Common myeloid progenitor, CD34-positive (primary cell): ENCODE measurements at regions not wholly inside any gene's neighbourhood (a gene's known extent, or its start where the extent isn't known, plus 50 kb on each side); places are given as distances from the start of the nearest gene placed in this dataset.
"Not testable (repeated sequence)": the region's sequence is repeated elsewhere in the genome, so short reads cannot be mapped to it uniquely, and the experiment has no call there.

Experiments
- CTCF ChIA-PET: fragments of 350-600 bp; sonication (Branson Sonifier 250); formaldehyde crosslinking; loops from one replicate; lab custom pipeline; 2021; ENCODE audit warnings: antibody characterized with exemption; lab: Charles Lee
- POLR2A ChIA-PET: fragments of 350-600 bp; sonication (Branson Sonifier 250); formaldehyde crosslinking; loops from one replicate; lab custom pipeline; 2021; ENCODE audit warnings: antibody characterized with exemption; lab: Charles Lee
- DNase-seq, 3 donors: peaks; one replicate each; pipeline versions ENCODE4 v3.0.0 to v3.0.0-alpha.2; 2013
- H3K27ac ChIP-seq, 2 experiments: 1 replicate in 1 of 2; 2 replicates in 1 of 2; pipeline ENCODE4 v1.7.0; 2013; ENCODE audit warnings: inconsistent platforms in 2 of 2, low read length in 2 of 2, mild to moderate bottlenecking in 2 of 2, low read depth in 1 of 2, moderate library complexity in 1 of 2; ENCODE audit not compliant: severe bottlenecking in 2 of 2, insufficient read depth in 1 of 2, poor library complexity in 1 of 2
- H3K27me3 ChIP-seq, 5 experiments: replicated peaks in 2 of 5; 1 replicate in 3 of 5; 2 replicates in 2 of 5; pipeline versions ENCODE4 v1.6.1 to v1.7.0; 2013; ENCODE audit warnings: low read length in 4 of 5, mild to moderate bottlenecking in 2 of 5, moderate library complexity in 2 of 5, inconsistent platforms in 1 of 5; ENCODE audit not compliant: insufficient read depth in 5 of 5, control insufficient read depth in 4 of 5
- H3K36me3 ChIP-seq, 4 experiments: 1 replicate in 2 of 4; 2 replicates in 2 of 4; pipeline versions ENCODE4 v1.6.1 to v1.7.0; 2013; ENCODE audit warnings: low read length in 3 of 4, control low read depth in 1 of 4, mild to moderate bottlenecking in 1 of 4; ENCODE audit not compliant: control insufficient read depth in 4 of 4, insufficient read depth in 4 of 4
- H3K4me1 ChIP-seq, 4 experiments: 1 replicate in 3 of 4; 2 replicates in 1 of 4; pipeline versions ENCODE4 v1.6.1 to v1.7.1; 2013; ENCODE audit warnings: low read length in 3 of 4, mild to moderate bottlenecking in 3 of 4, control low read depth in 1 of 4, inconsistent platforms in 1 of 4, moderate library complexity in 1 of 4; ENCODE audit not compliant: control insufficient read depth in 4 of 4, insufficient read depth in 4 of 4; ENCODE audit errors: control extremely low read depth in 1 of 4
- H3K4me3 ChIP-seq, 7 experiments: 1 replicate in 4 of 7; 2 replicates in 3 of 7; pipeline versions ENCODE4 v1.5.1 to v1.7.0; 2013; ENCODE audit warnings: mild to moderate bottlenecking in 7 of 7, low read length in 6 of 7, moderate library complexity in 6 of 7, inconsistent platforms in 2 of 7, low read depth in 2 of 7, control low read depth in 1 of 7; ENCODE audit not compliant: insufficient read depth in 4 of 7, control insufficient read depth in 1 of 7; ENCODE audit errors: extremely low read depth in 1 of 7
- H3K9me3 ChIP-seq, 5 experiments: 1 replicate in 4 of 5; 2 replicates in 1 of 5; pipeline versions ENCODE4 v1.6.1 to v1.7.1; 2013; ENCODE audit warnings: low read length in 4 of 5, mild to moderate bottlenecking in 2 of 5, inconsistent platforms in 1 of 5, low read depth in 1 of 5, moderate library complexity in 1 of 5; ENCODE audit not compliant: control insufficient read depth in 4 of 5, insufficient read depth in 2 of 5; ENCODE audit errors: control extremely low read depth in 1 of 5
- WGBS: methylation state at CpG from one replicate; pipeline ENCODE4 v1.1.5; 2013; ENCODE audit not compliant: insufficient coverage; 5-methylcytosine and 5-hydroxymethylcytosine counted together

DNA sequence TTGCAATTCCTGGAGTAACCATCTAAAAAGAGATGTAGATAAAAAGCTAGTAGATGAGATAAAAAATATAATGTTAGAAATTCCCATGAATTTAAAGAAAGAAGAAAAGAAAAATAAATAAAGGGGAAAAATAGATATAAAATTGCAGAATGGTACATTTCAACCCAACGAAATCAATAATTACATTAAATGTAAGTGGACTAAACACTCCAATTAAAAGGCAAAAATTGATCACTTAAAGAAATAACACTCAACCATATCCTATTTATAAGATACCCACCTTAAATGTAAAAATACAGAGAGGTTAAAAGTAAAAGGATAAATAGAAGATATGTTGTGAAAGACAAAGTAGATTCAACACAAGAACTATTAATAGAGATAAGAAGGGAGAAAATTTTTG lies 150.5 kb upstream of the GRIK3 start:
- CTCF ChIA-PET: no interaction called here
- WGBS: no CpG with 5 or more reads among the region's 1 CpG
- no peak for DNase-seq
- Histone ChIP-seq H3K9me3 (peaks cover 0 to 8% (median 2%) of the 10 kb centered on the region in 5 experiments), H3K27me3 (peaks cover 0 to 12% (median 0%) of the 10 kb centered on the region in 5 experiments), H3K4me1 (no peaks in the 10 kb centered on the region), H3K36me3 (no peaks in the 10 kb centered on the region), H3K4me3 (no peak overlapping the region), H3K27ac (no peak overlapping the region)
- POLR2A ChIA-PET: no interaction called here

- H3K36me3 ChIP-seq: no peaks in the 10 kb centered on the region
- H3K4me3 ChIP-seq: no peak overlapping the region
- H3K4me1 ChIP-seq: no peaks in the 10 kb centered on the region
- CTCF ChIA-PET: no interaction called here
- H3K9me3 ChIP-seq: peaks cover 0 to 8% (median 2%) of the 10 kb centered on the region in 5 experiments
- POLR2A ChIA-PET: no interaction called here
- DNase-seq: no peak
- H3K27ac ChIP-seq: no peak overlapping the region
- peaks cover 0 to 20% (median 4%) of the 10 kb centered on the region in 5 experiments for H3K27me3 ChIP-seq
- WGBS: 80% methylated on average over 1 of the region's 1 CpG
These were observed 152.0 kb upstream of the GRIK3 start for GRCh38 chr1:37186246-37186756.

DNA sequence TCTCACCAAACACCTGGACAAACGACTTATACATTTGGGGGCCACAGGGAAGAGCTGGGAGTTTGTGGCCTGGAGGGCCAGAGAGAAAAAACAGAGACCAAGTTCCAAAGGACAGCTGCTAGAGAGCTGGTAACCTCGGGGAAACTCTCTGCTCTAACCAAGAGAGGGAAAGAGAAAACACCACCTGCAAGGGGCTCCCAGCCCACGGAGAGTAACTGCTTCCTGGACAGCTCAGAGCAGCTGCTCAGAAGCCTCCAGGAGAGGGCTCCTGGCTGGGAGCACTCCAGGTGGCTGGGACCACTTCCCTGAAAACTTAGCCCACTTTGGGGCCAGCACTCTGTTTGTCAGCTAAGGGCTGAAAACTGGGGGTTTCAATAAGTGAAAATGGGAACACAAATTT lies 154.8 kb upstream of the GRIK3 start:
- no peaks in the 10 kb centered on the region for H3K4me1 ChIP-seq
- WGBS: 24% methylated on average over 2 of the region's 3 CpGs
- peaks cover 0 to 20% (median 8%) of the 10 kb centered on the region in 5 experiments for H3K27me3 ChIP-seq
- no peaks in the 10 kb centered on the region for H3K36me3 ChIP-seq
- ChIA-PET POLR2A (no interaction called here), CTCF (interaction anchor here (0.6 kb wide), 1 partner anchor 29 kb away, joined by 3 read pairs; no protein-coding TSS in a partner anchor)
- H3K9me3 ChIP-seq: peaks cover 0 to 3% (median 0%) of the 10 kb centered on the region in 5 experiments
- H3K4me3 ChIP-seq: no peak overlapping the region
- DNase-seq: no peak
- H3K27ac ChIP-seq: no peak overlapping the region

DNA sequence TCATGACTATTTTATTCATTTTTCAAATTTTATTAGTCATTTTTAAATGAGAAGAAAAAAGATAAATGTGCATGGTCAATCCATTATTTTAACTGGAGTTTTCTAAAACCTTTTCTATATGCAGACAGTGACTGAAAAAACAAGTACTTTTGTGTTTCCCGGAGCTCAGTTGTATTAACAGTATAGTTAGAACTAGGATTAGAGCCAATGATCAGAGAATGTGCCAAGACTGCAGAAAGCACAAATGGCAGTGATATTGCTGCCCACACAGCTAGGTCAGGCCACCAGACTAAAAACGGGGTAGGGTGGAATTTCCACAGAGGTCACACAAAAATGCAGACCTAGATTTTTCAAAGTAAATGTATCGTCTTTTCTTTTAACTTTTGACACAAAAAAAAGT lies 163.1 kb upstream of the GRIK3 start:
- H3K9me3 ChIP-seq: peaks cover 0 to 4% (median 0%) of the 10 kb centered on the region in 5 experiments
- CTCF ChIA-PET: no interaction called here
- no peaks in the 10 kb centered on the region for H3K4me1 ChIP-seq
- no peak overlapping the region for H3K27ac ChIP-seq
- no peak overlapping the region for H3K4me3 ChIP-seq
- no peak for DNase-seq
- H3K36me3 ChIP-seq: no peaks in the 10 kb centered on the region
- peaks cover 0 to 10% (median 3%) of the 10 kb centered on the region in 5 experiments for H3K27me3 ChIP-seq
- POLR2A ChIA-PET: no interaction called here
- WGBS: 100% methylated on average over 2 of the region's 3 CpGs

DNA sequence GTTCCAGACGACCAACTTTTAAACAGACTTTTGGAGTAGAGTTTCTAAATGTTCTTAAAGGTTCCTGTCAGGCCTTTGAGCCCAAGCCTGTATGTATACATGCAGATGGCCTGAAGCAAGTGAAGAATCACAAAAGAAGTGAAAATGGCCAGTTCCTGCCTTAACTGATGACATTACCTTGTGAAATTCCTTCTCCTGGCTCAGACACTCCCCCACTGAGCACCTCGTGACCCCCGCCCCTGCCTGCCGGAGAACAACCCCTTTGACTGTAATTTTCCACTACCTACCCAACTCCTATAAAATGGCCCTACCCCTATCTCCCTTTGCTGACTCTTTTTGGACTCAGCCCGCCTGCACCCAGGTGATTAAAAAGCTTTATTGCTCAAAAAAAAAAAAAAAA lies 180.0 kb upstream of the GRIK3 start:
- POLR2A ChIA-PET, H3K27me3 ChIP-seq, H3K9me3 ChIP-seq, DNase-seq, CTCF ChIA-PET, H3K27ac ChIP-seq, H3K4me3 ChIP-seq, H3K36me3 ChIP-seq, H3K4me1 ChIP-seq: not testable (repeated sequence)
- 7% methylated on average over 3 of the region's 5 CpGs for whole genome bisulfite sequencing

DNA sequence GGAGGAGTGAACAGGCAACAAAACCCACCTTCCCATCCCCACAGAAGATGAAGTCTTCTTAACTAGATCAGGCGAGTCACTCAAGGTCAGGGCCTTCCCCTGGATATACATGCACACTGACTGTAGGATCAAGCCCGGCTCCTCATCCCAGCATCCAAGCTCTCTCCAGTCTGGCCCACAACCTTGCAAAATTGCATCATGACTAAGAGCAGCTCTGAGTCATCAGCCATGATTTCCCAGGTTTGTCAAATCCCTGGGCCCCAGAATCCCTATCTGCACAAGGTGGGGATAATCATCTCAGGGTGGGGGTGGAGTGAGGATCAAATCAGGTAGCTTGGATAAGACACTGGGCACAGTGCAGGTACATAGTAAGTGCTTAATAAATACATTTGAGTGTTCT lies 199.3 kb upstream of the GRIK3 start:
- peaks cover 0 to 37% (median 3%) of the 10 kb centered on the region in 5 experiments for H3K27me3 ChIP-seq
- no peaks in the 10 kb centered on the region for H3K36me3 ChIP-seq
- ChIA-PET POLR2A (no interaction called here), CTCF (no interaction called here)
- H3K4me3 ChIP-seq: no peak overlapping the region
- no peaks in the 10 kb centered on the region for H3K4me1 ChIP-seq
- DNase-seq: no peak
- H3K9me3 ChIP-seq: peaks cover 0 to 9% (median 0%) of the 10 kb centered on the region in 5 experiments
- no peak overlapping the region for H3K27ac ChIP-seq
- WGBS: 94% methylated on average over 2 of the region's 2 CpGs

DNA sequence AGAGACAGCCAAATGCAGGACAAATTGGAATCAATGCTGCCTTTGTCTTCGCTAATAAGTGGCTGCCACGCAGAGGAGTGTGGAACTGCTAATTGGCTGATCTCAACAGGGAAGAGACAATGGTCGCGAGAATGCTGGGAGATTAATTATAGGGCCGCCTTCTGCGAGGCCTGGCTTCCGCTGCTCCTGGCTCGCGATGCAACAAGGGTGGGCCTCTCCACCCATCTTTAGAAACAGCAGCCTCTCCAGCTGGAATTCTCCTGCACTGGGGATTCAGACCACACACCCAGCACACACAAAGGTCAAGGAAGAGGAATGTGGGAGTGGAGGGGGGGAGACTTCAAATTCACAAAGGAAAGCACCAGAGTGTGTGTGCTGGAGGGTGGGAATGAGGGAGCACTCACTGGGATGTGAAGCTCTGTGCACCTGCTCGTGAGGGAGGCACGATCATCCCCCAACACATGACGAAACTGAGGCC lies 200.7 kb upstream of the GRIK3 start:
- Histone ChIP-seq H3K27ac (no peak overlapping the region), H3K4me1 (no peaks in the 10 kb centered on the region), H3K27me3 (peaks cover 0 to 48% (median 4%) of the 10 kb centered on the region in 5 experiments), H3K9me3 (peaks cover 0 to 9% (median 0%) of the 10 kb centered on the region in 5 experiments), H3K36me3 (no peaks in the 10 kb centered on the region), H3K4me3 (no peak overlapping the region)
- DNase-seq: no peak
- ChIA-PET CTCF (no interaction called here), POLR2A (no interaction called here)
- 43% methylated on average over 5 of the region's 12 CpGs for WGBS
